ENCODE measurements at regions not wholly inside any gene's neighbourhood (a gene's known extent, or its start where the extent isn't known, plus 50 kb on each side); places are given as distances from the start of the nearest gene placed in this dataset.

DNA sequence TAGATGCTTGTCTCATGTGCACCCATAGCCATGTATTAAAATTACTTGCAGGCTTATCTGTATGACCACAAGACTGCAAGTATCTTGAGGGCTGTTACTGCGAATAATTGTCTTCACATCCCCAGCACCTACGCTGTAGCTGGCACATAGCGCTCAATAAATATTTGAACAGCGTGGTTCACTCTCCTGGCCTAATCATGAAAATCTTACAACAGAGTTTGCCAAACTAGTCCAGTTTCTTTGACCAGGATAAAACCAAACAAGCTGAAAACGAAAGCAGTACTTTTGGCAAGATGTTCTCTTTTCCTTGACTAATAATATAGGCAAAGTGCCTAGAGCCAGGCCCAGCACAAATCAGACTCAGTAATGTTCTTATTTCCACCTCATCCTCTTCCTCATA, 106.7 kb downstream of the RPS29 start:
- H3K36me3 ChIP-seq (ENCODE audit: control insufficient read depth, insufficient read depth, low read length), result no peaks in the 10 kb centered on the region
- no peak overlapping the region for H3K4me3 ChIP-seq (ENCODE audit: low read depth, low read length)
- H3K27ac ChIP-seq (ENCODE audit: low read depth, low read length), result no peak overlapping the region
- no peaks in the 10 kb centered on the region for H3K9me3 ChIP-seq (ENCODE audit: control insufficient read depth, insufficient read depth, low read length)
- DNase-seq (ENCODE audit: low read depth in 4 of 6, low spot score in 6 of 6), result no peak
- H3K4me1 ChIP-seq (ENCODE audit: control insufficient read depth, insufficient read depth, low read length), result no peaks in the 10 kb centered on the region
- H3K27me3 ChIP-seq (ENCODE audit: control insufficient read depth, insufficient read depth, low read length), result no peaks in the 10 kb centered on the region
- 96% methylated on average over 4 of the region's 5 CpGs for WGBS (ENCODE audit: insufficient coverage)

DNA sequence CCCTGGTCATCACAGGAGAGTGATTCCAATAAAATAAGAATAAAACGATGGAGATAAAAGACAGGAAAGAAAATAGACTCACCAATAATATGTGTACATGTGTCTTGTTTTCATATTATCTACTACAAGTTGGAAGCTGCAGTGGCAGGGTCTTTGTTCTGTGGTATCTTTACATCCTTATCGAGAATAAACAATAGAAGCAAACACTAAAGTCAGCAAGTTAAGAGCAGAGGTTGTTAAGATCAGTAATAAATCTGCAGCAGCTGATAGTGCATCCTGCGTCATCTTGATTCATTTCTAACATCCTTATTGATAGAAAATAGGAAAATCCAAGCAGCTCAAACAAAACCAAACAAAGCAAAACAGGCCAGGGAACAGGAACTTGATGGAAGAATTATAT, 107.4 kb downstream of the RPS29 start:
- WGBS (ENCODE audit: insufficient coverage), result no CpG with 5 or more reads among the region's 3 CpGs
- no peak overlapping the region for H3K27ac ChIP-seq (ENCODE audit: low read depth, low read length)
- H3K4me3 ChIP-seq (ENCODE audit: low read depth, low read length), result no peak overlapping the region
- no peaks in the 10 kb centered on the region for H3K27me3 ChIP-seq (ENCODE audit: control insufficient read depth, insufficient read depth, low read length)
- no peak for DNase-seq (ENCODE audit: low read depth in 4 of 6, low spot score in 6 of 6)
- no peaks in the 10 kb centered on the region for H3K9me3 ChIP-seq (ENCODE audit: control insufficient read depth, insufficient read depth, low read length)
- H3K36me3 ChIP-seq (ENCODE audit: control insufficient read depth, insufficient read depth, low read length), result no peaks in the 10 kb centered on the region
- H3K4me1 ChIP-seq (ENCODE audit: control insufficient read depth, insufficient read depth, low read length), result no peaks in the 10 kb centered on the region

DNA sequence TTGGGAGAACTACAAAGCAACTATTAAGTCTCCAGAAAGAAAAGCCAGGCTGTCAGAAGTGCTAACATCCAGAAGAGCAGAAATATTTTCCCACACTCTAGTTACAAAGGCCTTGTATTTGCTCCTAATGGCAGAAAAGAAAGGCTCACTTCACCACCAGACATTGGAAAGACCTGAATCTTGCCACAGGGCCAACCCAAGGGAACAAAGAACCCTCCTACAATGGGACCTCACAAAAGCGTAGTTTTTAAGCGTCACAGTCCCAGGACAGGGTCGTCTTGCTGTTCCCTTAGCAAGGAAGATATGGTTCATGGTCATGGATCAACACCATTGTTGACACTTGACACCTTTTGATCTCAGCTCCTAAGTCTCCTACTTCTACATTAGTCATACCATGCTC, 119.1 kb downstream of the RPS29 start:
- WGBS (ENCODE audit: insufficient coverage), result 61% methylated on average over 3 of the region's 3 CpGs
- H3K4me3 ChIP-seq (ENCODE audit: low read depth, low read length), result no peak overlapping the region

GRCh38 chr14:49464885-49465284, 121.3 kb downstream of the RPS29 start:
- no peak overlapping the region for H3K4me3 ChIP-seq (ENCODE audit: low read depth, low read length)
- 89% methylated on average over 1 of the region's 1 CpG for WGBS (ENCODE audit: insufficient coverage)
- no peaks in the 10 kb centered on the region for H3K4me1 ChIP-seq (ENCODE audit: control insufficient read depth, insufficient read depth, low read length)
- H3K9me3 ChIP-seq (ENCODE audit: control insufficient read depth, insufficient read depth, low read length), result no peaks in the 10 kb centered on the region
- no peaks in the 10 kb centered on the region for H3K27me3 ChIP-seq (ENCODE audit: control insufficient read depth, insufficient read depth, low read length)
- H3K36me3 ChIP-seq (ENCODE audit: control insufficient read depth, insufficient read depth, low read length), result no peaks in the 10 kb centered on the region
- no peak overlapping the region for H3K27ac ChIP-seq (ENCODE audit: low read depth, low read length)
- DNase-seq (ENCODE audit: low read depth in 4 of 6, low spot score in 6 of 6), result no peak

More for the DNA sequence above, 119.1 kb downstream of the RPS29 start:
- Histone ChIP-seq H3K27me3 (ENCODE audit: control insufficient read depth, insufficient read depth, low read length) (no peaks in the 10 kb centered on the region), H3K36me3 (ENCODE audit: control insufficient read depth, insufficient read depth, low read length) (no peaks in the 10 kb centered on the region), H3K4me1 (ENCODE audit: control insufficient read depth, insufficient read depth, low read length) (no peaks in the 10 kb centered on the region), H3K9me3 (ENCODE audit: control insufficient read depth, insufficient read depth, low read length) (no peaks in the 10 kb centered on the region), H3K27ac (ENCODE audit: low read depth, low read length) (no peak overlapping the region)
- no peak for DNase-seq (ENCODE audit: low read depth in 4 of 6, low spot score in 6 of 6)

- Histone ChIP-seq H3K4me1 (ENCODE audit: control insufficient read depth, insufficient read depth, low read length) (no peaks in the 10 kb centered on the region), H3K27me3 (ENCODE audit: control insufficient read depth, insufficient read depth, low read length) (no peaks in the 10 kb centered on the region), H3K4me3 (ENCODE audit: low read depth, low read length) (no peak overlapping the region), H3K36me3 (ENCODE audit: control insufficient read depth, insufficient read depth, low read length) (no peaks in the 10 kb centered on the region), H3K9me3 (ENCODE audit: control insufficient read depth, insufficient read depth, low read length) (no peaks in the 10 kb centered on the region), H3K27ac (ENCODE audit: low read depth, low read length) (no peak overlapping the region)
- no peak for DNase-seq (ENCODE audit: low read depth in 4 of 6, low spot score in 6 of 6)
- WGBS (ENCODE audit: insufficient coverage), result no CpG with 5 or more reads among the region's 1 CpG
Observed at GRCh38 chr14:49463146-49463545, 123.0 kb downstream of the RPS29 start.

GRCh38 chr14:49461529-49462401, 124.4 kb downstream of the RPS29 start:
- Histone ChIP-seq H3K27me3 (ENCODE audit: control insufficient read depth, insufficient read depth, low read length) (no peaks in the 10 kb centered on the region), H3K4me1 (ENCODE audit: control insufficient read depth, insufficient read depth, low read length) (no peaks in the 10 kb centered on the region), H3K9me3 (ENCODE audit: control insufficient read depth, insufficient read depth, low read length) (no peaks in the 10 kb centered on the region), H3K4me3 (ENCODE audit: low read depth, low read length) (no peak overlapping the region), H3K27ac (ENCODE audit: low read depth, low read length) (no peak overlapping the region), H3K36me3 (ENCODE audit: control insufficient read depth, insufficient read depth, low read length) (no peaks in the 10 kb centered on the region)
- peak in 2 of 6 donors; percentile 56 to 63 for DNase-seq (ENCODE audit: low read depth in 4 of 6, low spot score in 6 of 6)
- no CpG with 5 or more reads among the region's 2 CpGs for WGBS (ENCODE audit: insufficient coverage)

GRCh38 chr14:49460662-49461061, 125.5 kb downstream of the RPS29 start:
- Histone ChIP-seq H3K36me3 (ENCODE audit: control insufficient read depth, insufficient read depth, low read length) (no peaks in the 10 kb centered on the region), H3K4me3 (ENCODE audit: low read depth, low read length) (no peak overlapping the region), H3K27me3 (ENCODE audit: control insufficient read depth, insufficient read depth, low read length) (no peaks in the 10 kb centered on the region), H3K4me1 (ENCODE audit: control insufficient read depth, insufficient read depth, low read length) (no peaks in the 10 kb centered on the region), H3K27ac (ENCODE audit: low read depth, low read length) (no peak overlapping the region), H3K9me3 (ENCODE audit: control insufficient read depth, insufficient read depth, low read length) (no peaks in the 10 kb centered on the region)
- 40% methylated on average over 1 of the region's 2 CpGs for WGBS (ENCODE audit: insufficient coverage)
- peak in 2 of 6 donors; percentile 30 to 83 for DNase-seq (ENCODE audit: low read depth in 4 of 6, low spot score in 6 of 6)

- Histone ChIP-seq H3K4me1 (ENCODE audit: control insufficient read depth, insufficient read depth, low read length) (no peaks in the 10 kb centered on the region), H3K4me3 (ENCODE audit: low read depth, low read length) (no peak overlapping the region), H3K9me3 (ENCODE audit: control insufficient read depth, insufficient read depth, low read length) (no peaks in the 10 kb centered on the region), H3K36me3 (ENCODE audit: control insufficient read depth, insufficient read depth, low read length) (no peaks in the 10 kb centered on the region), H3K27ac (ENCODE audit: low read depth, low read length) (no peak overlapping the region), H3K27me3 (ENCODE audit: control insufficient read depth, insufficient read depth, low read length) (no peaks in the 10 kb centered on the region)
- no CpG with 5 or more reads among the region's 2 CpGs for WGBS (ENCODE audit: insufficient coverage)
- DNase-seq (ENCODE audit: low read depth in 4 of 6, low spot score in 6 of 6), result no peak
Observed at GRCh38 chr14:49456589-49456988, 129.6 kb downstream of the RPS29 start.

- no peaks in the 10 kb centered on the region for H3K9me3 ChIP-seq (ENCODE audit: control insufficient read depth, insufficient read depth, low read length)
- H3K27ac ChIP-seq (ENCODE audit: low read depth, low read length), result no peak overlapping the region
- no peaks in the 10 kb centered on the region for H3K4me1 ChIP-seq (ENCODE audit: control insufficient read depth, insufficient read depth, low read length)
- H3K36me3 ChIP-seq (ENCODE audit: control insufficient read depth, insufficient read depth, low read length), result no peaks in the 10 kb centered on the region
- peak in 2 of 6 donors; percentile 55 to 65 for DNase-seq (ENCODE audit: low read depth in 4 of 6, low spot score in 6 of 6)
- WGBS (ENCODE audit: insufficient coverage), result 70% methylated on average over 10 of the region's 10 CpGs
- H3K4me3 ChIP-seq (ENCODE audit: low read depth, low read length), result no peak overlapping the region
- H3K27me3 ChIP-seq (ENCODE audit: control insufficient read depth, insufficient read depth, low read length), result no peaks in the 10 kb centered on the region
Observed at GRCh38 chr14:49451938-49452337, 134.2 kb downstream of the RPS29 start.

GRCh38 chr14:49449749-49450148, 136.4 kb downstream of the RPS29 start:
- no peaks in the 10 kb centered on the region for H3K27me3 ChIP-seq (ENCODE audit: control insufficient read depth, insufficient read depth, low read length)
- H3K4me3 ChIP-seq (ENCODE audit: low read depth, low read length), result no peak overlapping the region
- no peaks in the 10 kb centered on the region for H3K36me3 ChIP-seq (ENCODE audit: control insufficient read depth, insufficient read depth, low read length)
- no peak for DNase-seq (ENCODE audit: low read depth in 4 of 6, low spot score in 6 of 6)
- H3K4me1 ChIP-seq (ENCODE audit: control insufficient read depth, insufficient read depth, low read length), result no peaks in the 10 kb centered on the region
- 85% methylated on average over 2 of the region's 2 CpGs for WGBS (ENCODE audit: insufficient coverage)
- H3K9me3 ChIP-seq (ENCODE audit: control insufficient read depth, insufficient read depth, low read length), result no peaks in the 10 kb centered on the region
- no peak overlapping the region for H3K27ac ChIP-seq (ENCODE audit: low read depth, low read length)
